NCI-H446 treated with DMSO at 0.1 percent for 48 hours (cell line): ENCODE measurements at regions not wholly inside any gene's neighbourhood (a gene's known extent, or its start where the extent isn't known, plus 50 kb on each side); places are given as distances from the start of the nearest gene placed in this dataset.
"Not testable (repeated sequence)": the region's sequence is repeated elsewhere in the genome, so short reads cannot be mapped to it uniquely, and the experiment has no call there.

ENCODE experiments used
- DNase-seq: peaks from one replicate; lab custom pipeline; 2025; lab: John Stamatoyannopoulos, UW

GRCh38 chr5:62155988-62156387, 150.0 kb upstream of the KIF2A start:
- DNase-seq, result no peak

DNA sequence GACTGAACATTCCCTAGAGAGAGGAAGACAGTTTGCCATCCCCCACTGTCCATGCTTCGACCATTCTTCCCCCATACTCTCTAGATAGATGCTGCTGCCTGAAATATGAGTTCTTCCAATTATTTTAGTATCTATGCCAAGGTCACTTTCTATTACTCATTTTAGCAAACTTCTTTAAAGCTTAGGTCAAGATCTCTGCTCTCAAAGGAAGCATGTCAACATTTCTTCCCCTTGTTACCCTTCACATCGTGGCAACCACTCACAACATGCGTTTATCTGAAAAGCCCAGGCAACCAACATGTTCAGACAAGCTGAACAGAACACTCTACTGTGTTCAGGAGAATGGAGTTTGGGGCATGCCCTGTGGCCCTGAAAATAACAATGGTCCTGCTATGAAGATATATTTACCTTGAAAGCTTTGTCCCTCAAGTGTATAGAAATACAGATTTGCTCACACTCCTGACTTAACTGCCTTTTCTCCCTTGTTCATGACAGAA, 138.4 kb upstream of the KIF2A start:
- no peak for DNase-seq

- no peak for DNase-seq
Measured at GRCh38 chr5:62168506-62169281, 137.3 kb upstream of the KIF2A start.

DNA sequence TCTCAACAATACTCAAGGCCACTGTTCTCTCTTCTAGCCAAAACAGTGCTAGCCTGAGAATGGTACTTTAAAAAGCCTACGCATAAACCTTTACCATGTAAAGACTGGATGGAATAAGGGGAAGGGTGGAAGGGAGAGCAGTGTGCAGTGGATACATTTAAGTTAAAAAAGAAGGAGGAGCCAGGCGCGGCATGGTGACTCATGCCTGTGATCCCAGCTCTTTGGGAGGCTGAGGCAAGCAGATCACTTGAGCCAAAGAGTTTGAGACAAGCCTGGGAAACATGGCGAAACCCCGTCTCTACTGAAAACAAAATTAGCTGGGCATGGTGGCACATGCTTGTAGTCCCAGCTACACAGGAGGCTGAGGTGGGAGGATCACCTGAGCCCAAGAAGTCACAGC, 127.7 kb upstream of the KIF2A start:
- DNase-seq, result no peak

DNA sequence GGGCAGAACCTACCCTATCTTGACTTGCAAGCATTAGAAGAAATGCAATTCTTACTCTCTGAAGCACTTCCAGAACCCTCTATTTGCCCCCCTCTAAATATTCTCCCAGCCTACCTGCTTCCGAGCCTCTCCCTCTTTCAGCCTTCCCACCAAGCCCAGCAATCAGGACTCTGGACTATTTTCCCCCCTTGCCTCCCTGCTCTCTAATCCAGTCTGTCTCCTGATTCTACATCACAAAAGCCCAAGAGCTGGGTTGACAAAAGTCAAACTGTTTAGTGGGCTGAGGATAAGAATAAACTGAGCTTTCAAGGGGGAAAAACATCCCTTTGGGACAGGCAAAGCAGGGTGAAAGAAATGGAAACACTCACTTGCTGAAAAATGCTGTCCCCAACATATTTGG, 123.2 kb upstream of the KIF2A start:
- no peak for DNase-seq

GRCh38 chr5:62183727-62184126, 122.3 kb upstream of the KIF2A start:
- DNase-seq, result no peak

DNA sequence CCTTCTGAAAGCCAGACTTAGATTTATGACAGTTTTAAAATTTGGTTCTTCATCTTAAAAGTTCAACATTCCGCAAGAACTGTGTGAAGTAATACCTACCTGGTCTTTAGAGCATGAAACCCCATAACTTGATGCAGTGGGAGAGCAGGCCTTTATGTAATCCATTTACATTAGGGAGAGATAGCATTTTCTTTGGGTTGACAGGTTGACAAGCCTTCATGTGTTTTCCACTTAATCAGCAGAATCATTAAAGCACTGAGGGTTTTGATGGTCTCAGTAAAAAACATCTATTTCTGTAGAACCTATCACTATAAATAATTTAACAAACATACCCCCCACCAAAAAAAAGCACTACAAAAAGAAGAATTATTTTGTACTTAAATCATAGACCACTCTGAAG, 121.6 kb upstream of the KIF2A start:
- DNase-seq, result no peak

GRCh38 chr5:62190173-62190572, 115.8 kb upstream of the KIF2A start:
- no peak for DNase-seq

DNA sequence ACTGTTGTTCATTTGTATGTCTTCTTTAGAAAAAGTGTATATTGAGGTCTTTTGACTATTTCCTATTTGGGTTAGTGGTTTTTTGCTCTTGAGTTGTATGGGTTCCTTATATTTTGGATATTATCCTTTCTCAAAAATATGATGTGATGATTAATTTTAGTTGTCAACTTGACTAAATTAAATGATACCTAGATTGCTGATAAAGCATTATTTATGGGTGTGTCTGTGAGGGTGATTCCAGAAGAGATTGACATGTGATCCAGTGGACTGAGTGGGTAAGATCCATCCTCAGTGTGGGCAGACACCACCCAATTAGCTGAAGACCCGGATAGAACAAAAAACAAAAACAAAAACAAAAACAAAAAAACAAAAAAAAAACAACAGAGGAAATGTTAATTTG, 115.1 kb upstream of the KIF2A start:
- DNase-seq, result no peak

DNA sequence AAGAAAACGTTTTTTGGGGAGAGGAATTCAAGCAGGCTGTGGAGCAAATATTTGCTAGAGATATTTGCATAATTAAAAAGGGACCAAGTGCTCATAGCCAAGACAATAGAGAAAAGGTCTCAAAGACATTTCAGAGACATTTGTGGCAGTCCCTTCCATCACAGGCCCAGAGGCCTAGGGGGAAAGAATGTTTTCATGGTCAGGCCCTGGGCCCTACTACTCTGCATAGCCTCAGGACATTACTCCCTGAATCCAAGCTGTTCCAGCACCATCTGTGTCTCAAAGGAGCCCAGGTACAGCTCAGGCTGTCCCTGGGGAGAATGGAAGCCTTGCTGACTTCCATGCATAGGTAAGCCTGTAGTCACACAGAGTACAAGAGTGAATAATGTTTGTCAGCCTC, 113.0 kb upstream of the KIF2A start:
- no peak for DNase-seq

GRCh38 chr5:62196532-62196931, 109.5 kb upstream of the KIF2A start:
- not testable (repeated sequence) for DNase-seq

DNA sequence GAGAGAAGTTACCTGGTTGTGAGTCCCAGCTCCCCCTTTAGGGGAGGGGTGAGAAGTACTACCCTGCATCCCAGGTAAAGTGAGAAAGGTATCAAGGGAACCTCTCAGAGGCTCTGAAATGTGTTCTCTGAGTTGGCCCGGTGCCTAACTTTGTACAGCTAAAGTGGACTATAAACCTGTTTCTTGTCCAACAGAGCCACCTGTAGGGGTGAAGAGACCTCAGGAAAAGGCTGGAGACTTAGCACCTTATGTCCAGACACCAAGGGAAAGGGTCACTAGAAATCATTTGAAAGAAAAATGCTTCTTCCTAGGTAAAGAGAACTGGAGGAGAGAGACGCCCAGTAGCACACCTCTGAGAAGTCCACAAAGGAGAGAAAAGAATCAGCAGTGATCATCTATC, 108.3 kb upstream of the KIF2A start:
- DNase-seq, result no peak

DNA sequence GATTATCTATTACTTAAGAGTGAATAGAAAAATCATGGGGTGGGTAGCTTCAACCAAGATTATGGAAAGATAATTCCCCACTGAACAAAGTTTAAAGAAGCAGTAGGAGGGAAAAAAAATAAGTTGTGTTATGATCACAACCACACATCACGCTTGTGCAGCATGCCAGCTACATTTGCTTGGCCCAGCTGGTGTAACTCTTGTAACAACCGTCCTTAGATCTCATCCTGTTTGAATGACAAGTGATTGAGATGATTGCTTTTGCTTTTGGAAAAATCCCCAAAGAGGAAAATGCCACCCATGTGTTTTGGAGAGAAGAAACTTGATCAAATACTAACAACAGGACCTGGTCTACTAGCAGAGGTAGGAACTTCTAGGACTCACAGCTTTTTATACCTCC, 107.6 kb upstream of the KIF2A start:
- DNase-seq, result no peak

DNA sequence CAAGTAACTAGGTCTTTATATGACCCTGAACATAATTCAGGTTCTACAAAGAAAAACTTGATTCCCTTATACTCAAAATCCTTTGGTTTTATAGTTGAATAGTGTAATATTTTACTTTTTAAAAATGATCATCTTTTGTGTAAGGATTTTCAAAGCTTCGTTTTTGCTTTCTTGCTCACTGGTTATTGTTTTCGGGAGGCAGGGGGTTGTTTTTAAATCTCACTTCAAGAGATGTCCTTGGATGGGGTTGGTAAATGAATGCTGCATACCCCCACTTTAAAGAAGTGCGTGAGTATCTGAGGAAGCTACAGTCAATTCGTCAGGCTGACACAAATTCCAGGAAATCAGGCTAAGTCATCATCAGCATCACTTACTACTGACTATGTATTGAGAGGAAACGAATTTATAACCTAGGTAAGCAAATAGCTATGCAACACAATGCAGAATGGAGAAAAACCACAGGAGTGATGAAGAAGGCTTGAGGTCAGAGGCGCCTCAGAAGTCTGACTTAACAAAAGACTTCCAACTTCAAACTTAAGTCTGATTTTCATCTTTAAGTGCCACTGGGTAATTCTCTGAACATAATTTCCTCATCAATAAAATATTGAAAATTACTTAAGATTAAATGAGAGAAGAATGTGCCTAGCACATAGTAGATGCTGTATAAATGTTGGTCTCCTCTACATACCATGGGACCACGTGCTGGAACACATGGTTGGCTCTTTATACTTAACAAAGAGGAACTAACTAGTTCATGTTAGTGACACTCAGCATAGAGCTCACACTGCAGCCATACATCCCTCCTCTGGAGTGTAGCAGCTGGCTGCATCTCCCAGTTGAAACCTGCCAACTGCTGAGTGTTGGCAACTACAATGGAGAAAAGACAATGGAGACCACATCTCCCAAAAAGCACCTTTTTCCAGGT, 106.0 kb upstream of the KIF2A start:
- no peak for DNase-seq

DNA sequence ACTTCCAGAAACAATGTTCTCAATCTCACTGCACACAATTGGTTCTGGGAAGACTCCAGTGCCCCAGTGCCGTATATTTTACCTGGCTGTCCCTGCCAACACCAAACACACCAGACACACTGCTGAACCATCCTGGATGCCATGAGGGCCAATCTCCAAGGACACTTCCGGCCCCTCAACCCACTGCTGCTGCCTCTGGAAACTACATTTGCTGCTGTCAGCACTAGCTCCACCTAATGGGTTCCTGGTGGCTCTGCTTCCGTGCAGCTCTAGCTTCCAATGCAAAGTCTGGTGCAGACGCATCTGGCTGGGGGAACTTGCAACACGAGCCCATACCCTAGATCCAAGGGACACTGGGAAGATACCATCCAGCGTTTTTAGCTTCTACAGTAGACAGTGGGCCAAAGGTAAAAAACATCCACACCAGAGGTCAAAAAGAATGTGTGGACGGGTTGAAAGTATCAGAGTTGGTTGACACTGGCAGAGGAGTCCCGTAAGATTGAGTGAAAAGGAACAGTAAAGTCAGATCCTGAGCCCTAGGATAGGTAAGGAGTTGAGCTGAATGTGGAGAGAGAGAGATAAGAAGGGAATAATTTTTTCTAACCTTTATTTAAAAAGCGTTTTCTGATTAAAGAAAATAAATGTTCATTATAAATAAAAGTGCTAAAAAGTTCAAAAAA, 99.7 kb upstream of the KIF2A start:
- no peak for DNase-seq

- no peak for DNase-seq
Measured at GRCh38 chr5:62208218-62208852, 97.7 kb upstream of the KIF2A start.

- no peak for DNase-seq
Measured at GRCh38 chr5:62211405-62211804, 94.6 kb upstream of the KIF2A start.

GRCh38 chr5:62212648-62213047, 93.4 kb upstream of the KIF2A start:
- no peak for DNase-seq

DNA sequence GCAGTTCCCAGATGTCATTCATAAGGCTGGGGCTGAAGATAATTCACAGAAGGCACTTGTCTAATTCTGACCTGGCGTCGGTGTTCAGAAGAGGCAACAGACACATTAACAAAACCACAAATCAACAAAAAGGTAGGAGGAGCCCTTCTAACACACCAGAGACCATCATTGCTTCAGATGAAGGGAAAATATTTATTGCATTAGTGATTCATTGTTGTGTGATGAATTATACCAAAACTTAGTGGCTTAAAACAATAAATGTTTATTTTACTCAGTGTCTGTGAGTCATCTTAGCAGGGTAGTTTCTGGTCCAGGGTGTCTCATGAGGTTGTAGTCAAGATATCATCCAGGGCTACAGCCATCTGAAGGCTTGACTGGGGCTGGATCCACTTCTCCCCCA, 91.3 kb upstream of the KIF2A start:
- no peak for DNase-seq

GRCh38 chr5:62216603-62217002, 89.4 kb upstream of the KIF2A start:
- not testable (repeated sequence) for DNase-seq

DNA sequence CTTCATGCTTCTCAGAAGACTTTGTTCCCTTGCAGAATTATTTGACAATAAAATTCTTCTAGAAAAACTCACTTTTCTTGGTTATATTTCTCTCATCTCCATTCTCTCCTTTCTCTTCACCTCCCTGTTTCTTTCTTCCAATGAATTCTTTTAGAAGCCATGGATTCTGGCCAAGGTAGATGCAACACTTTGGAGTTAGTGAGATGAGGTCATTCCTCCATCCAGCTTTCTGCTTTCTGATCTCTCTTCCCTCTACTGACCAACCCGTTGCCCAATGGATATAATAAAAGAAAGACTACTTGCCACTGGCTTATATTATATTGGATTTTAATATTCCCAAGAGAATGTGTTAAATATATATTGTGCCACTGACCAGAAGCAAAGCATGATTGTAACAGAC, 88.9 kb upstream of the KIF2A start:
- not testable (repeated sequence) for DNase-seq

DNA sequence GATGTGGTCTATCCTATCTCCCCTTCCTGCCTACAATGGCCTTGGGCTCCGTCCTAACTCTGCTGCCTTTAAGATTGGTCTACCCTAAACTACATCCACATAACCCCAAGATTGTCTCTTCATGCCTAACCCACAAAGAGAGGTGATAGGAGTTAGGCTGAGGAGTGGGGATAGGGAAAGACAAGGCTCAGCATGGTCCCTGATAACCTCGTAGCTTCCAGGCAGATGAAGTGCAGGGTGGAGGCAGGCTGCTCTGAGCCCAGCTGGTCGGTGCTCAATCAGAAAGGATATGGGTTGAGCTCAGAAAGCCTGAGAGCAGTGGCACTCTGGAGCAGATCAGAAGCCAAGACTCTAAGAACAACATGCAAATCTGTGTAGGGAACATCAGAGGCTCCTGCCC, 87.1 kb upstream of the KIF2A start:
- DNase-seq, result not testable (repeated sequence)
